ENCODE measurements at regions not wholly inside any gene's neighbourhood (a gene's known extent, or its start where the extent isn't known, plus 50 kb on each side); places are given as distances from the start of the nearest gene placed in this dataset.

DNA sequence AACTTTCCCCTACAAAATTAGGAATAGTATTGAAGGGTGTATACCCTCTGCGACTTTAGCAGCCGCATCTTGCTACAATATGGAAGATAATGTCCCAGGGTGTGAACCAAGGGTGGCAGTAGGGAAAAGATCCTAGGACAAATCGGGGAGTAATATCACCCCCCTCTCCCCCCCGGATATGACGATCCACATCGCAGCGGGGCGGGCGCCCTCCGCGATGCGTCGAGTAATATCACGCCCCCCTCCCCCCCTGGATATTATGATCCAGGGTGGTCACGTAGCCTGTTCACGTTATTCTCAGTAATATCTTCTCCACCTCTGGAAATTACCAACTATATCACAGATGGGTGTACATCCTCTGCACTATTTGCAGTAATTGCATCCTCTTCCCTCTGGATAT lies 82.9 kb downstream of the DAPL1 start:
- TF ChIP-seq, protein P1, sequence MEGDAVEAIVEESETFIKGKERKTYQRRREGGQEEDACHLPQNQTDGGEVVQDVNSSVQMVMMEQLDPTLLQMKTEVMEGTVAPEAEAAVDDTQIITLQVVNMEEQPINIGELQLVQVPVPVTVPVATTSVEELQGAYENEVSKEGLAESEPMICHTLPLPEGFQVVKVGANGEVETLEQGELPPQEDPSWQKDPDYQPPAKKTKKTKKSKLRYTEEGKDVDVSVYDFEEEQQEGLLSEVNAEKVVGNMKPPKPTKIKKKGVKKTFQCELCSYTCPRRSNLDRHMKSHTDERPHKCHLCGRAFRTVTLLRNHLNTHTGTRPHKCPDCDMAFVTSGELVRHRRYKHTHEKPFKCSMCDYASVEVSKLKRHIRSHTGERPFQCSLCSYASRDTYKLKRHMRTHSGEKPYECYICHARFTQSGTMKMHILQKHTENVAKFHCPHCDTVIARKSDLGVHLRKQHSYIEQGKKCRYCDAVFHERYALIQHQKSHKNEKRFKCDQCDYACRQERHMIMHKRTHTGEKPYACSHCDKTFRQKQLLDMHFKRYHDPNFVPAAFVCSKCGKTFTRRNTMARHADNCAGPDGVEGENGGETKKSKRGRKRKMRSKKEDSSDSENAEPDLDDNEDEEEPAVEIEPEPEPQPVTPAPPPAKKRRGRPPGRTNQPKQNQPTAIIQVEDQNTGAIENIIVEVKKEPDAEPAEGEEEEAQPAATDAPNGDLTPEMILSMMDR (IDR thresholded peaks at IDR 0.05 in 2 of 3, conservative IDR thresholded peaks at IDR 0.05 in 1 of 3; ENCODE audit: borderline replicate concordance in 1 of 3, insufficient read depth in 1 of 3, low read depth in 2 of 3, low read length in 2 of 3), result no peak
- TF ChIP-seq EZH2 (IDR thresholded peaks at IDR 0.05) (no peak), EGR1 (IDR thresholded peaks at IDR 0.05; ENCODE audit: low read depth) (no peak), POLR2A (IDR thresholded peaks at IDR 0.05; ENCODE audit: borderline replicate concordance, extremely low read depth, insufficient read depth, insufficient read length) (no peak), ZFX (IDR thresholded peaks at IDR 0.05) (no peak), CBX3 (IDR thresholded peaks at IDR 0.05; ENCODE audit: low read depth) (no peak), POLR2AphosphoS5 (IDR thresholded peaks at IDR 0.05; ENCODE audit: low read depth, low read length) (no peak), RAD21 (IDR thresholded peaks at IDR 0.05; ENCODE audit: low read depth) (no peak), YY1 (IDR thresholded peaks at IDR 0.05; ENCODE audit: extremely low read depth, insufficient replicate concordance, low read depth, low read length) (no peak), EZH2phosphoT487 (IDR thresholded peaks at IDR 0.05; ENCODE audit: borderline replicate concordance) (no peak), TCF7L2 (IDR thresholded peaks at IDR 0.05; ENCODE audit: borderline replicate concordance, extremely low read depth, insufficient read depth, insufficient read length) (no peak)
- TF ChIP-seq, protein P2, sequence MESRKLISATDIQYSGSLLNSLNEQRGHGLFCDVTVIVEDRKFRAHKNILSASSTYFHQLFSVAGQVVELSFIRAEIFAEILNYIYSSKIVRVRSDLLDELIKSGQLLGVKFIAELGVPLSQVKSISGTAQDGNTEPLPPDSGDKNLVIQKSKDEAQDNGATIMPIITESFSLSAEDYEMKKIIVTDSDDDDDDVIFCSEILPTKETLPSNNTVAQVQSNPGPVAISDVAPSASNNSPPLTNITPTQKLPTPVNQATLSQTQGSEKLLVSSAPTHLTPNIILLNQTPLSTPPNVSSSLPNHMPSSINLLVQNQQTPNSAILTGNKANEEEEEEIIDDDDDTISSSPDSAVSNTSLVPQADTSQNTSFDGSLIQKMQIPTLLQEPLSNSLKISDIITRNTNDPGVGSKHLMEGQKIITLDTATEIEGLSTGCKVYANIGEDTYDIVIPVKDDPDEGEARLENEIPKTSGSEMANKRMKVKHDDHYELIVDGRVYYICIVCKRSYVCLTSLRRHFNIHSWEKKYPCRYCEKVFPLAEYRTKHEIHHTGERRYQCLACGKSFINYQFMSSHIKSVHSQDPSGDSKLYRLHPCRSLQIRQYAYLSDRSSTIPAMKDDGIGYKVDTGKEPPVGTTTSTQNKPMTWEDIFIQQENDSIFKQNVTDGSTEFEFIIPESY (IDR thresholded peaks at IDR 0.05; ENCODE audit: extremely low read depth, insufficient replicate concordance, low read length), result no peak
- TF ChIP-seq, protein P3, sequence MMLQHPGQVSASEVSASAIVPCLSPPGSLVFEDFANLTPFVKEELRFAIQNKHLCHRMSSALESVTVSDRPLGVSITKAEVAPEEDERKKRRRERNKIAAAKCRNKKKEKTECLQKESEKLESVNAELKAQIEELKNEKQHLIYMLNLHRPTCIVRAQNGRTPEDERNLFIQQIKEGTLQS (IDR thresholded peaks at IDR 0.05), result no peak
